SK-N-MC (cell line): ENCODE measurements at regions not wholly inside any gene's neighbourhood (a gene's known extent, or its start where the extent isn't known, plus 50 kb on each side); places are given as distances from the start of the nearest gene placed in this dataset.

Experiments used
- EZH2 ChIP-seq: fragments of 200-600 bp; sonication (generic); IDR thresholded peaks from one replicate; pipeline ENCODE4 v1.6.1; 2017; ENCODE audit warnings: antibody characterized with exemption
- FOXP2 ChIP-seq: optimal IDR thresholded peaks from 2 replicates; pipeline ENCODE3; 2011; ENCODE audit warnings: mild to moderate bottlenecking, moderate library complexity; ENCODE audit not compliant: insufficient read depth; ENCODE audit errors: extremely low read length, control extremely low read depth
- POLR2AphosphoS5 ChIP-seq: IDR thresholded peaks from 2 replicates; pipeline ENCODE4 v1.6.1; 2012; ENCODE audit warnings: mild to moderate bottlenecking, low read depth, low read length, borderline replicate concordance

- TF ChIP-seq EZH2 = no peak
- peak; percentile 74; the same call in 1 of the 2 replicates for TF ChIP-seq POLR2AphosphoS5
- no peak for TF ChIP-seq FOXP2
Observed at GRCh38 chr2:166758956-166759355, 129.3 kb upstream of the XIRP2 start.
